ENCODE measurements at regions not wholly inside any gene's neighbourhood (a gene's known extent, or its start where the extent isn't known, plus 50 kb on each side); places are given as distances from the start of the nearest gene placed in this dataset.

- H3K4me2 ChIP-seq (replicated peaks; ENCODE audit: low read depth, low read length, poor library complexity, severe bottlenecking), result no peak overlapping the region
- no peak for TF ChIP-seq EZH2 (IDR thresholded peaks at IDR 0.05; ENCODE audit: borderline replicate concordance, insufficient read depth, low read depth, low read length, poor library complexity, severe bottlenecking)
- TF ChIP-seq, protein P1, sequence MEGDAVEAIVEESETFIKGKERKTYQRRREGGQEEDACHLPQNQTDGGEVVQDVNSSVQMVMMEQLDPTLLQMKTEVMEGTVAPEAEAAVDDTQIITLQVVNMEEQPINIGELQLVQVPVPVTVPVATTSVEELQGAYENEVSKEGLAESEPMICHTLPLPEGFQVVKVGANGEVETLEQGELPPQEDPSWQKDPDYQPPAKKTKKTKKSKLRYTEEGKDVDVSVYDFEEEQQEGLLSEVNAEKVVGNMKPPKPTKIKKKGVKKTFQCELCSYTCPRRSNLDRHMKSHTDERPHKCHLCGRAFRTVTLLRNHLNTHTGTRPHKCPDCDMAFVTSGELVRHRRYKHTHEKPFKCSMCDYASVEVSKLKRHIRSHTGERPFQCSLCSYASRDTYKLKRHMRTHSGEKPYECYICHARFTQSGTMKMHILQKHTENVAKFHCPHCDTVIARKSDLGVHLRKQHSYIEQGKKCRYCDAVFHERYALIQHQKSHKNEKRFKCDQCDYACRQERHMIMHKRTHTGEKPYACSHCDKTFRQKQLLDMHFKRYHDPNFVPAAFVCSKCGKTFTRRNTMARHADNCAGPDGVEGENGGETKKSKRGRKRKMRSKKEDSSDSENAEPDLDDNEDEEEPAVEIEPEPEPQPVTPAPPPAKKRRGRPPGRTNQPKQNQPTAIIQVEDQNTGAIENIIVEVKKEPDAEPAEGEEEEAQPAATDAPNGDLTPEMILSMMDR (IDR thresholded peaks at IDR 0.05), result no peak
- no peaks in the 10 kb centered on the region for H3K79me2 ChIP-seq (ENCODE audit: control insufficient read depth, insufficient read depth, low read length)
- intact Hi-C loops (cut with micrococcal nuclease), result no loop called here
- Mint-ChIP-seq H3K9me3 (ENCODE audit: insufficient read depth) (no peaks in the 10 kb centered on the region), H3K27ac (no peak overlapping the region), H3K27me3 (peaks cover 5% of the 10 kb centered on the region), H3K4me3 (no peak overlapping the region), H3K4me1 (no peaks in the 10 kb centered on the region)
- H4K20me1 ChIP-seq (ENCODE audit: control insufficient read depth, insufficient read depth, low read length, poor library complexity, severe bottlenecking), result no peaks in the 10 kb centered on the region
- ChIA-PET CTCF (no interaction called here), POLR2A (no interaction called here)
- no peaks in the 10 kb centered on the region for H3K4me1 ChIP-seq (ENCODE audit: control insufficient read depth in 2 of 2, insufficient read depth in 2 of 2, low read length in 2 of 2)
- no peaks in the 10 kb centered on the region for H3K9me3 ChIP-seq (ENCODE audit: control extremely low read depth in 1 of 3, control insufficient read depth in 2 of 3, insufficient read depth in 1 of 3, low read length in 2 of 3)
- no peak overlapping the region for H3K9ac ChIP-seq (ENCODE audit: low read length)
- no peak for ATAC-seq (ENCODE audit: low read depth)
- H3K27ac ChIP-seq (ENCODE audit: low read length in 2 of 2), result no peak overlapping the region
- H3K4me3 ChIP-seq (ENCODE audit: control extremely low read depth in 1 of 5, extremely low read depth in 1 of 5, insufficient read depth in 1 of 5, low read depth in 2 of 5, low read length in 4 of 5), result no peak overlapping the region
- no peak for DNase-seq
- H3K36me3 ChIP-seq (replicated peaks in 1 of 2; ENCODE audit: control extremely low read depth in 1 of 2, control insufficient read depth in 1 of 2, extremely low read depth in 1 of 2, insufficient read depth in 2 of 2, low read length in 1 of 2), result no peaks in the 10 kb centered on the region
- 61% methylated on average over 4 of the region's 10 CpGs for WGBS (ENCODE audit: insufficient coverage)
- H2AFZ ChIP-seq (ENCODE audit: insufficient read depth, low read depth, low read length, poor library complexity, severe bottlenecking), result no peak overlapping the region
- H3K27me3 ChIP-seq (replicated peaks in 1 of 4; ENCODE audit: control extremely low read depth in 1 of 4, control insufficient read depth in 3 of 4, insufficient read depth in 4 of 4, low read length in 3 of 4), result peaks cover 0 to 3% (median 0%) of the 10 kb centered on the region in 4 experiments
Measured at GRCh38 chr10:71066600-71066999, 145.8 kb upstream of the UNC5B start.

GRCh38 chr10:71067098-71067740, 145.2 kb upstream of the UNC5B start:
- no peaks in the 10 kb centered on the region for H3K36me3 ChIP-seq (replicated peaks in 1 of 2; ENCODE audit: control extremely low read depth in 1 of 2, control insufficient read depth in 1 of 2, extremely low read depth in 1 of 2, insufficient read depth in 2 of 2, low read length in 1 of 2)
- H2AFZ ChIP-seq (ENCODE audit: insufficient read depth, low read depth, low read length, poor library complexity, severe bottlenecking), result no peak overlapping the region
- no peak overlapping the region for H3K4me3 ChIP-seq (ENCODE audit: control extremely low read depth in 1 of 5, extremely low read depth in 1 of 5, insufficient read depth in 1 of 5, low read depth in 2 of 5, low read length in 4 of 5)
- ATAC-seq (ENCODE audit: low read depth), result no peak
- H3K27me3 ChIP-seq (replicated peaks in 1 of 4; ENCODE audit: control extremely low read depth in 1 of 4, control insufficient read depth in 3 of 4, insufficient read depth in 4 of 4, low read length in 3 of 4), result peaks cover 0 to 3% (median 0%) of the 10 kb centered on the region in 4 experiments
- TF ChIP-seq, protein P1 (IDR thresholded peaks at IDR 0.05), result no peak
- TF ChIP-seq EZH2 (IDR thresholded peaks at IDR 0.05; ENCODE audit: borderline replicate concordance, insufficient read depth, low read depth, low read length, poor library complexity, severe bottlenecking), result no peak
- no peaks in the 10 kb centered on the region for H3K4me1 ChIP-seq (ENCODE audit: control insufficient read depth in 2 of 2, insufficient read depth in 2 of 2, low read length in 2 of 2)
- H3K4me2 ChIP-seq (replicated peaks; ENCODE audit: low read depth, low read length, poor library complexity, severe bottlenecking), result no peak overlapping the region
- intact Hi-C loops (cut with micrococcal nuclease), result no loop called here
- CTCF ChIA-PET, result no interaction called here
- H3K27me3 Mint-ChIP-seq, result peaks cover 7% of the 10 kb centered on the region
- DNase-seq, result no peak
- H3K9me3 ChIP-seq (ENCODE audit: control extremely low read depth in 1 of 3, control insufficient read depth in 2 of 3, insufficient read depth in 1 of 3, low read length in 2 of 3), result no peaks in the 10 kb centered on the region
- H3K27ac ChIP-seq (ENCODE audit: low read length in 2 of 2), result no peak overlapping the region
- no peaks in the 10 kb centered on the region for H3K4me1 Mint-ChIP-seq
- no peaks in the 10 kb centered on the region for H3K79me2 ChIP-seq (ENCODE audit: control insufficient read depth, insufficient read depth, low read length)
- no peak overlapping the region for H3K27ac Mint-ChIP-seq
- H3K9ac ChIP-seq (ENCODE audit: low read length), result no peak overlapping the region
- H3K9me3 Mint-ChIP-seq (ENCODE audit: insufficient read depth), result no peaks in the 10 kb centered on the region
- no peak overlapping the region for H3K4me3 Mint-ChIP-seq
- 81% methylated on average over 6 of the region's 19 CpGs for WGBS (ENCODE audit: insufficient coverage)
- POLR2A ChIA-PET, result no interaction called here
- H4K20me1 ChIP-seq (ENCODE audit: control insufficient read depth, insufficient read depth, low read length, poor library complexity, severe bottlenecking), result no peaks in the 10 kb centered on the region
